Peyer's patch (tissue), 4 donors: ENCODE measurements at regions not wholly inside any gene's neighbourhood (a gene's known extent, or its start where the extent isn't known, plus 50 kb on each side); places are given as distances from the start of the nearest gene placed in this dataset.

ENCODE experiments used
- POLR2A ChIP-seq, 2 donors: fragments of 450-650 bp; IDR thresholded peaks; one replicate each; pipeline ENCODE4 v1.5.1; 2017; ENCODE audit warnings: antibody characterized with exemption in 2 of 2, mild to moderate bottlenecking in 2 of 2, moderate library complexity in 2 of 2
- TF ChIP-seq, protein P1 (sequence below), 6 experiments: fragments of 450-650 bp in 4 of 6; fragments of 200-600 bp in 2 of 6; sonication (generic) in 1 of 6; IDR thresholded peaks; one replicate each; pipeline ENCODE4 v1.5.1; 2017 to 2019; ENCODE audit warnings: antibody characterized with exemption in 6 of 6, mild to moderate bottlenecking in 3 of 6, moderate library complexity in 1 of 6

DNA sequence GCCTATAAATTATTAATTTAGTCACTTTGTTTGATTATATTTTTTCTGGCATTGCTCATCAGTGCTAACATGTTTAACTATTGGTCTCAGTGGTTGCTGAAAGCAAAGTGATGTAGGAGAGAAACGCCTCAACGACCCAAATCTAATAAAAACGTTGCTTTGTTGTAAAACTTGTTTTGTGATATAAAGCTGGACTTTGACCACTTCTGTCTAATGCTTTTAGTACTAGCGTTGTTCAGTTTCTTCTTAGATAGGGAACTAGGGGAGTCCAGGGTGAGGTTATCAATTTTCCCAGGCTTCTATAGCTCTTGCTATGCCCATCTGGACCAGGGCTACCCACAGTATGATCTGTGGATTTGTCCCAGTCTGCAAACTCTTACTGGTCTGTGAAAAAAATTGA lies 80.6 kb upstream of the TBC1D5 start:
- TF ChIP-seq POLR2A (IDR thresholded peaks at IDR 0.05), result no peak
- TF ChIP-seq, protein P1, sequence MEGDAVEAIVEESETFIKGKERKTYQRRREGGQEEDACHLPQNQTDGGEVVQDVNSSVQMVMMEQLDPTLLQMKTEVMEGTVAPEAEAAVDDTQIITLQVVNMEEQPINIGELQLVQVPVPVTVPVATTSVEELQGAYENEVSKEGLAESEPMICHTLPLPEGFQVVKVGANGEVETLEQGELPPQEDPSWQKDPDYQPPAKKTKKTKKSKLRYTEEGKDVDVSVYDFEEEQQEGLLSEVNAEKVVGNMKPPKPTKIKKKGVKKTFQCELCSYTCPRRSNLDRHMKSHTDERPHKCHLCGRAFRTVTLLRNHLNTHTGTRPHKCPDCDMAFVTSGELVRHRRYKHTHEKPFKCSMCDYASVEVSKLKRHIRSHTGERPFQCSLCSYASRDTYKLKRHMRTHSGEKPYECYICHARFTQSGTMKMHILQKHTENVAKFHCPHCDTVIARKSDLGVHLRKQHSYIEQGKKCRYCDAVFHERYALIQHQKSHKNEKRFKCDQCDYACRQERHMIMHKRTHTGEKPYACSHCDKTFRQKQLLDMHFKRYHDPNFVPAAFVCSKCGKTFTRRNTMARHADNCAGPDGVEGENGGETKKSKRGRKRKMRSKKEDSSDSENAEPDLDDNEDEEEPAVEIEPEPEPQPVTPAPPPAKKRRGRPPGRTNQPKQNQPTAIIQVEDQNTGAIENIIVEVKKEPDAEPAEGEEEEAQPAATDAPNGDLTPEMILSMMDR (IDR thresholded peaks at IDR 0.05), result no peak
